GM12892 (cell line): ENCODE measurements at regions not wholly inside any gene's neighbourhood (a gene's known extent, or its start where the extent isn't known, plus 50 kb on each side); places are given as distances from the start of the nearest gene placed in this dataset.

Experiments used
- POLR2A ChIP-seq: IDR thresholded peaks from 2 replicates; pipeline ENCODE4 v1.6.1; 2011; ENCODE audit warnings: low read depth, low read length, control low read depth
- POLR2AphosphoS5 ChIP-seq: IDR thresholded peaks from 2 replicates; pipeline ENCODE4 v1.6.1; 2011; ENCODE audit warnings: low read depth, low read length, control low read depth

- TF ChIP-seq POLR2A (no peak), POLR2AphosphoS5 (no peak)
Measured at GRCh38 chr4:141449927-141450326, 186.5 kb upstream of the IL15 start.
